ENCODE measurements at regions not wholly inside any gene's neighbourhood (a gene's known extent, or its start where the extent isn't known, plus 50 kb on each side); places are given as distances from the start of the nearest gene placed in this dataset.

DNA sequence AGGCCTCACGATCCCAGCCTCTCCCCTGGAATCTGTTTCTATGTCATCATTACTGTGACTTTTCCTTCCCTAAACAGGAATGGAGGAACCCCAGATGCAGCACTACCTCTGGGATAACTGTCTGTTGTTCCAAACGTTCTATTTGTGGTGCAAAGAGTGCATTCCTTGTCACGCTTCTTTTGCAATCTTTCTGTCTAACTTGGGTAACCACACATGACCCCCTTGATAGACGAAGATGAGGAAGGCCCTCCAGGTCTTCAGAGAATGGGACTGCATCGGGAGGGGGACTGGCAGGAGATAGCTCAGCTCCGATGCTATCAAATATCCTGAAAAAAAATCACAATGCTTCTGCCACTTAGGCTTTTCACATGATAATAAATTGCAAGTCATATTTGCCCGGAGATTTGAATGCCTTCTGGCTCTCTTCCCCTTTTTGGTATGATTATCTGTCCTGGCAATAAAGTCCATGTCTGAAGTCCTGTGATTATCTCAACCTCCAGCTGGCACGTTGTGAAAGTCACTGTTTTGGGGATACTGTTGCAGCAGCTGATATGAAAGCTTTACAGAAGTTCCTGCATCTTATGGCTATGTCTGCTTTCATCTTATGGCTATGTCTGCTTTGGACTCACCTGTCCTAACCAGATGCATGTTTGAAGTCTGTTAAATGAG, 148.7 kb upstream of the LMO4 start (continued):
- TF ChIP-seq, protein P1, sequence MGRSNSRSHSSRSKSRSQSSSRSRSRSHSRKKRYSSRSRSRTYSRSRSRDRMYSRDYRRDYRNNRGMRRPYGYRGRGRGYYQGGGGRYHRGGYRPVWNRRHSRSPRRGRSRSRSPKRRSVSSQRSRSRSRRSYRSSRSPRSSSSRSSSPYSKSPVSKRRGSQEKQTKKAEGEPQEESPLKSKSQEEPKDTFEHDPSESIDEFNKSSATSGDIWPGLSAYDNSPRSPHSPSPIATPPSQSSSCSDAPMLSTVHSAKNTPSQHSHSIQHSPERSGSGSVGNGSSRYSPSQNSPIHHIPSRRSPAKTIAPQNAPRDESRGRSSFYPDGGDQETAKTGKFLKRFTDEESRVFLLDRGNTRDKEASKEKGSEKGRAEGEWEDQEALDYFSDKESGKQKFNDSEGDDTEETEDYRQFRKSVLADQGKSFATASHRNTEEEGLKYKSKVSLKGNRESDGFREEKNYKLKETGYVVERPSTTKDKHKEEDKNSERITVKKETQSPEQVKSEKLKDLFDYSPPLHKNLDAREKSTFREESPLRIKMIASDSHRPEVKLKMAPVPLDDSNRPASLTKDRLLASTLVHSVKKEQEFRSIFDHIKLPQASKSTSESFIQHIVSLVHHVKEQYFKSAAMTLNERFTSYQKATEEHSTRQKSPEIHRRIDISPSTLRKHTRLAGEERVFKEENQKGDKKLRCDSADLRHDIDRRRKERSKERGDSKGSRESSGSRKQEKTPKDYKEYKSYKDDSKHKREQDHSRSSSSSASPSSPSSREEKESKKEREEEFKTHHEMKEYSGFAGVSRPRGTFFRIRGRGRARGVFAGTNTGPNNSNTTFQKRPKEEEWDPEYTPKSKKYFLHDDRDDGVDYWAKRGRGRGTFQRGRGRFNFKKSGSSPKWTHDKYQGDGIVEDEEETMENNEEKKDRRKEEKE (IDR thresholded peaks at IDR 0.05; ENCODE audit: borderline replicate concordance in 1 of 2, control insufficient read depth in 1 of 2, low read depth in 2 of 2, low read length in 1 of 2) = no peak
- TF ChIP-seq BACH1 (tag; IDR thresholded peaks at IDR 0.05) (peak; percentile 34; the same call in 1 of the 2 replicates), DPF2 (IDR thresholded peaks at IDR 0.05) (peak; percentile 83), OTX1 (CRISPR knock-in tag; IDR thresholded peaks at IDR 0.05) (no peak), FOXM1 (IDR thresholded peaks at IDR 0.05; ENCODE audit: low read depth) (peak; percentile 91), FOXM1 (CRISPR knock-in tag; IDR thresholded peaks at IDR 0.05; ENCODE audit: low read depth) (no peak), ZNF408 (CRISPR knock-in tag; IDR thresholded peaks at IDR 0.05; ENCODE audit: low read depth) (no peak), XRCC5 (IDR thresholded peaks at IDR 0.05; ENCODE audit: low read depth, low read length) (no peak), RFX5 (IDR thresholded peaks at IDR 0.05; ENCODE audit: low read depth, low read length) (no peak), CCNT2 (IDR thresholded peaks at IDR 0.05; ENCODE audit: borderline replicate concordance, extremely low read depth, insufficient read length, low read depth, low read length) (peak; percentile 96), SMAD4 (CRISPR knock-in tag; conservative IDR thresholded peaks at IDR 0.05) (peak; percentile 96), NCOA6 (IDR thresholded peaks at IDR 0.05) (no peak), CBFA2T3 (IDR thresholded peaks at IDR 0.05) (peak; percentile 95), DMBX1 (CRISPR knock-in tag; IDR thresholded peaks at IDR 0.05; ENCODE audit: borderline replicate concordance) (peak; percentile 82; the same call in 1 of the 2 replicates), CAMTA2 (CRISPR knock-in tag; conservative IDR thresholded peaks at IDR 0.05) (no peak), CEBPB (tag; IDR thresholded peaks at IDR 0.05) (peak; percentile 92)
- TF ChIP-seq, protein P2, sequence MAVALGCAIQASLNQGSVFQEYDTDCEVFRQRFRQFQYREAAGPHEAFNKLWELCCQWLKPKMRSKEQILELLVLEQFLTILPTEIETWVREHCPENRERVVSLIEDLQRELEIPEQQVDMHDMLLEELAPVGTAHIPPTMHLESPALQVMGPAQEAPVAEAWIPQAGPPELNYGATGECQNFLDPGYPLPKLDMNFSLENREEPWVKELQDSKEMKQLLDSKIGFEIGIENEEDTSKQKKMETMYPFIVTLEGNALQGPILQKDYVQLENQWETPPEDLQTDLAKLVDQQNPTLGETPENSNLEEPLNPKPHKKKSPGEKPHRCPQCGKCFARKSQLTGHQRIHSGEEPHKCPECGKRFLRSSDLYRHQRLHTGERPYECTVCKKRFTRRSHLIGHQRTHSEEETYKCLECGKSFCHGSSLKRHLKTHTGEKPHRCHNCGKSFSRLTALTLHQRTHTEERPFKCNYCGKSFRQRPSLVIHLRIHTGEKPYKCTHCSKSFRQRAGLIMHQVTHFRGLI (CRISPR knock-in tag; IDR thresholded peaks at IDR 0.05) = peak; percentile 88; the same call in 1 of the 2 replicates
- TF ChIP-seq, protein P3, sequence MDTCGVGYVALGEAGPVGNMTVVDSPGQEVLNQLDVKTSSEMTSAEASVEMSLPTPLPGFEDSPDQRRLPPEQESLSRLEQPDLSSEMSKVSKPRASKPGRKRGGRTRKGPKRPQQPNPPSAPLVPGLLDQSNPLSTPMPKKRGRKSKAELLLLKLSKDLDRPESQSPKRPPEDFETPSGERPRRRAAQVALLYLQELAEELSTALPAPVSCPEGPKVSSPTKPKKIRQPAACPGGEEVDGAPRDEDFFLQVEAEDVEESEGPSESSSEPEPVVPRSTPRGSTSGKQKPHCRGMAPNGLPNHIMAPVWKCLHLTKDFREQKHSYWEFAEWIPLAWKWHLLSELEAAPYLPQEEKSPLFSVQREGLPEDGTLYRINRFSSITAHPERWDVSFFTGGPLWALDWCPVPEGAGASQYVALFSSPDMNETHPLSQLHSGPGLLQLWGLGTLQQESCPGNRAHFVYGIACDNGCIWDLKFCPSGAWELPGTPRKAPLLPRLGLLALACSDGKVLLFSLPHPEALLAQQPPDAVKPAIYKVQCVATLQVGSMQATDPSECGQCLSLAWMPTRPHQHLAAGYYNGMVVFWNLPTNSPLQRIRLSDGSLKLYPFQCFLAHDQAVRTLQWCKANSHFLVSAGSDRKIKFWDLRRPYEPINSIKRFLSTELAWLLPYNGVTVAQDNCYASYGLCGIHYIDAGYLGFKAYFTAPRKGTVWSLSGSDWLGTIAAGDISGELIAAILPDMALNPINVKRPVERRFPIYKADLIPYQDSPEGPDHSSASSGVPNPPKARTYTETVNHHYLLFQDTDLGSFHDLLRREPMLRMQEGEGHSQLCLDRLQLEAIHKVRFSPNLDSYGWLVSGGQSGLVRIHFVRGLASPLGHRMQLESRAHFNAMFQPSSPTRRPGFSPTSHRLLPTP (IDR thresholded peaks at IDR 0.05; ENCODE audit: borderline replicate concordance, extremely low read depth, insufficient read length) = no peak
- TF ChIP-seq, protein P4, sequence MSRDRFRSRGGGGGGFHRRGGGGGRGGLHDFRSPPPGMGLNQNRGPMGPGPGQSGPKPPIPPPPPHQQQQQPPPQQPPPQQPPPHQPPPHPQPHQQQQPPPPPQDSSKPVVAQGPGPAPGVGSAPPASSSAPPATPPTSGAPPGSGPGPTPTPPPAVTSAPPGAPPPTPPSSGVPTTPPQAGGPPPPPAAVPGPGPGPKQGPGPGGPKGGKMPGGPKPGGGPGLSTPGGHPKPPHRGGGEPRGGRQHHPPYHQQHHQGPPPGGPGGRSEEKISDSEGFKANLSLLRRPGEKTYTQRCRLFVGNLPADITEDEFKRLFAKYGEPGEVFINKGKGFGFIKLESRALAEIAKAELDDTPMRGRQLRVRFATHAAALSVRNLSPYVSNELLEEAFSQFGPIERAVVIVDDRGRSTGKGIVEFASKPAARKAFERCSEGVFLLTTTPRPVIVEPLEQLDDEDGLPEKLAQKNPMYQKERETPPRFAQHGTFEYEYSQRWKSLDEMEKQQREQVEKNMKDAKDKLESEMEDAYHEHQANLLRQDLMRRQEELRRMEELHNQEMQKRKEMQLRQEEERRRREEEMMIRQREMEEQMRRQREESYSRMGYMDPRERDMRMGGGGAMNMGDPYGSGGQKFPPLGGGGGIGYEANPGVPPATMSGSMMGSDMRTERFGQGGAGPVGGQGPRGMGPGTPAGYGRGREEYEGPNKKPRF (IDR thresholded peaks at IDR 0.05; ENCODE audit: low read depth, low read length) = no peak
